ENCODE measurements at regions not wholly inside any gene's neighbourhood (a gene's known extent, or its start where the extent isn't known, plus 50 kb on each side); places are given as distances from the start of the nearest gene placed in this dataset.

DNA sequence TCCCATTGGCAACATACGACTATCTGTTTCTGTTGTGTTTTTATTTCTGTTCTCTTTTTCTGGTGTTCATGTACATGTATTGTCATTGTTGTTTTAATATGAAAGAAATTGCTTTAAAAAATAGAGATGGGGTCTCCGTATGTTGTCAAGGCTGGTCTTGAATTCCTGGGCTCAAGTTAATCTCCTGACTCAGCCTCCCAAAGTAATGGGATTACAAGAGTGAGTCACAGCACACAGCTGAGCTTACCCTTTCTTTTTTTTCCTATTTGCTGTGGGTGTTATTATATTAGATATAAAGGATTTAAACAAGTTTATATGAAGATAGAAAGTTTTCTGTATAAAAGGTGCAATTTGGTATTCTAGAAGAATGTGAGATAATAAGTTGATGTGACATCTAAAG is 554.6 kb downstream of the DSC3 start:
- TF ChIP-seq CTCF (IDR thresholded peaks at IDR 0.05): no peak
- no peak for DNase-seq
- H3K4me3 Mint-ChIP-seq: no peak overlapping the region

GRCh38 chr18:30486856-30487255 is 555.7 kb downstream of the DSC3 start:
- Mint-ChIP-seq H3K36me3 (ENCODE audit: low read depth) (no peaks in the 10 kb centered on the region), H3K27ac (no peak overlapping the region), H3K27me3 (ENCODE audit: insufficient read depth) (no peaks in the 10 kb centered on the region), H3K4me1 (ENCODE audit: low read depth) (no peaks in the 10 kb centered on the region), H3K4me3 (no peak overlapping the region), H3K9me3 (peaks cover 5% of the 10 kb centered on the region; the same call in 1 of the 2 replicates)
- TF ChIP-seq CTCF (IDR thresholded peaks at IDR 0.05): no peak
- peak; percentile 6 for DNase-seq

More for the DNA sequence above, 554.6 kb downstream of the DSC3 start:
- peaks cover 5% of the 10 kb centered on the region; the same call in 1 of the 2 replicates for H3K9me3 Mint-ChIP-seq
- H3K36me3 Mint-ChIP-seq (ENCODE audit: low read depth): no peaks in the 10 kb centered on the region
- no peak overlapping the region for H3K27ac Mint-ChIP-seq
- H3K4me1 Mint-ChIP-seq (ENCODE audit: low read depth): no peaks in the 10 kb centered on the region
- H3K27me3 Mint-ChIP-seq (ENCODE audit: insufficient read depth): no peaks in the 10 kb centered on the region

DNA sequence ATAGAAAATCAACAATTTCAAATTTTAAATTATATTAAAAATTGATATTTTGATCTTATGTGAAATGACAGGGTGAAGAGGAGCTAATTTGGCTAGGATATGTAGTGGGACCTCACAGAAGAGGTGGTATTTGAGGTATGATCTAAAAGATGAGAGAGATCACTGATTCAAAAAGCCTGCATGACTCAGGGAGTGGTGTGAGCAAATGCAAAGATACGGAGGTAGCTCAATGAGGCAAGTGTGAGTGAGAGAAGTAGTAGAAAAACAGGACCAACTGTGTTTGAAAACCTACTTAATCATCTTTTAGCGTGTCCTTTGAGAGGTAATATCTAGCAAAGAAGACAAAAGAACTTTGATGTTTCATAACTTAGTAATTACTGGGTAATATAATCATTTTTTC is 557.5 kb downstream of the DSC3 start:
- no peaks in the 10 kb centered on the region for H3K4me1 Mint-ChIP-seq (ENCODE audit: low read depth)
- H3K4me3 Mint-ChIP-seq: no peak overlapping the region
- peaks cover 12% of the 10 kb centered on the region for H3K9me3 Mint-ChIP-seq
- no peak overlapping the region for H3K27ac Mint-ChIP-seq
- no peaks in the 10 kb centered on the region for H3K36me3 Mint-ChIP-seq (ENCODE audit: low read depth)
- H3K27me3 Mint-ChIP-seq (ENCODE audit: insufficient read depth): peaks cover 2% of the 10 kb centered on the region; the same call in 1 of the 2 replicates
- no peak for TF ChIP-seq CTCF (IDR thresholded peaks at IDR 0.05)
- no peak for DNase-seq

DNA sequence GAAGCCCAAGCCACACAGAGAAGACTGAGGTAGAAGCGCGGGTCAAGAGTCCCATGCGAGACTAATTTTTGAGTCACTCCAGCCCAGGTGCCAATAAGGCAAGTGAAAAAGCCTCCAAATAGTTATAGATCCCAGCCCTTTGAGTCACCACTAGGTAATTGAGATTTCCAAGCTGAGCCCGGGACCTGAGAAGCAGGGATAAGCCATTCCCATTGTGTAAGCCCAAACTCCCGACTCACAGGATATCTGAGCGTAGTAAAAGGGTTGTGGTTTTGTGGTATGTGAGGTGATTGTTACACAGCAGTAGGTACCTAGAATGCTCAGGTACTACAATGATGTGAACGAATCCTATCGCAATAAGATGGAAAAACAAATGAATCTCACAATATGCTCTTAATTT is 560.7 kb downstream of the DSC3 start:
- Mint-ChIP-seq H3K27ac (no peak overlapping the region), H3K9me3 (peaks cover 19% of the 10 kb centered on the region), H3K36me3 (ENCODE audit: low read depth) (no peaks in the 10 kb centered on the region), H3K4me1 (ENCODE audit: low read depth) (no peaks in the 10 kb centered on the region), H3K27me3 (ENCODE audit: insufficient read depth) (peaks cover 2% of the 10 kb centered on the region; the same call in 1 of the 2 replicates), H3K4me3 (no peak overlapping the region)
- no peak for DNase-seq
- no peak for TF ChIP-seq CTCF (IDR thresholded peaks at IDR 0.05)

GRCh38 chr18:30469091-30469490 is 573.5 kb downstream of the DSC3 start:
- no peak for DNase-seq
- TF ChIP-seq CTCF (IDR thresholded peaks at IDR 0.05): no peak
- no peak overlapping the region for H3K4me3 Mint-ChIP-seq
- peaks cover 7% of the 10 kb centered on the region for H3K9me3 Mint-ChIP-seq
- no peaks in the 10 kb centered on the region; the same call in 1 of the 2 replicates for H3K27me3 Mint-ChIP-seq (ENCODE audit: insufficient read depth)
- H3K36me3 Mint-ChIP-seq (ENCODE audit: low read depth): no peaks in the 10 kb centered on the region
- no peaks in the 10 kb centered on the region for H3K4me1 Mint-ChIP-seq (ENCODE audit: low read depth)
- no peak overlapping the region for H3K27ac Mint-ChIP-seq

DNA sequence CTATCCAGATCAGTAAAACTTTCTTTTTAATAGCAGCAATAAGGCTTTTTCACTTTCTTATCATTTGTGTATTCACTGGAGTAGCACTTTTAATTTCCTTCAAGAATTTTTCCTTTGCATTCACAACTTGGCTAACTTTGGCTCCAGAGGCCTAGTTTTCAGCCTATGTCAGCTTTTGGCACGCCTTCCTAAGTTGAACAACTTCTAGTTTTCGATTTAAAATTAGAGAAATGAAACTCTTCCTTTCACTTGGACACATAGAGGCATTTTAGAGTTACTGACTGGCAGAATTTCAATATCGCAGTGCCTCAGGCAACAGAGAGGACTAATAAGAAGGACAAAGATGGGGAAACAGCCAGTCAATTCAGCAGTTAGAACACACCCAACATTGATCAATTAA is 577.4 kb downstream of the DSC3 start:
- Mint-ChIP-seq H3K4me3 (no peak overlapping the region), H3K4me1 (ENCODE audit: low read depth) (no peaks in the 10 kb centered on the region), H3K9me3 (peaks cover 15% of the 10 kb centered on the region), H3K27me3 (ENCODE audit: insufficient read depth) (no peaks in the 10 kb centered on the region; the same call in 1 of the 2 replicates), H3K36me3 (ENCODE audit: low read depth) (no peaks in the 10 kb centered on the region), H3K27ac (no peak overlapping the region)
- TF ChIP-seq CTCF (IDR thresholded peaks at IDR 0.05): no peak
- DNase-seq: no peak

All from HFFc6 (cell line).